ENCODE measurements at regions not wholly inside any gene's neighbourhood (a gene's known extent, or its start where the extent isn't known, plus 50 kb on each side); places are given as distances from the start of the nearest gene placed in this dataset.

DNA sequence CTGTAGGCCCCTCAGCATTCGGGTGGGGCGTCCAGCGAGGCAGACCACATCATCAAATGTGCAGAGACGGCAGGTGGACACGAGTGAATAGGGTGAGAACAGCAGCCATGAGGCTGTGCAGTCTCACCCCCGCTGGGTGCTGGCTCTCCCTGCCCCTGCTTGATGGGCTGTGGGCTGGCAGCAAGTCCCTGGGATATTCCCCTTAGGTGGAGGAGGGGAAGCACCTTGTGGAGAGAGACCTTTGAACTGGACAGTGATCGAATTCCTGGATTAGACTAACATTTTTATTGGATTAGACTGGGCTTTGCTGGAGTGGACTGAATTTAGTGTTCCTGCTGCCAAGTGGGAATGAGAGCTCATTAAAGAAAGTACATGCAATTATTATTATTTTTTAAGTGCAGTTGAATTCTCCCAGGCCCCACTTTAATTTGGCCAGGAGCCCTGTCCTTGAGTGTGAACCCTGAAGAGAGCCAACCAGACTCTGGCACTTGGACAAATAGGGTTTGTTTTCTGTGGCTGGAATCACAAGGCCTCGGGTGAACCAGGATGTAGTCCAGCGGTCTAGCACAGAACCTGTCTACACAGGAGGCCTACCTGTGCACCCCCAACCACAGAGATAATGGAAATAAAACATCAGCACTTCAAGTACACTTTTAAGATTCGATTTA is 193.1 kb downstream of the ABHD5 start:
- H3K27me3 ChIP-seq (ENCODE audit: insufficient read depth, low read length), result peaks cover 4% of the 10 kb centered on the region
- H3K4me3 Mint-ChIP-seq, result no peak overlapping the region

DNA sequence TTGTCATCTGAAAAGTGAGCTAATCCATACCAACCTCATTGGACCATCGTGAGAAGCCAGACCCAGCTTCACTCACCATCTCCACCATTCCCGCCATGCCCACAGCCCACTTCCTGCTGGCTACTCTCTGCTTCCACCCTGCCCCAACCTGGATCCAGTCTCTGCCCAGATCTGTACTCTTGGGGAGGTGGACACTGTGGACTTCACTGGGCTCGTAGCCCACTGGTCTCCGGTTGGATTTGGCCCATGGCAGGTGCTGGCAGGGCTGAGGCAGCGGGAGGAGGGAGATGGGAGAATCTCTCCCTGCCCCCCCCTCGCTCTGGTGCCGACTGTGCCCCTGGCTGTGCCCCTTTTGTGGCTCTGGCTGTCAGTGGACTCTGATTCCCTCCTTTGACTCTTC is 193.8 kb downstream of the ABHD5 start:
- no peak for DNase-seq
- no peak overlapping the region for H3K4me3 Mint-ChIP-seq
- Histone ChIP-seq H3K27ac (ENCODE audit: low read depth, low read length) (no peak overlapping the region), H3K4me1 (ENCODE audit: insufficient read depth, low read length) (no peaks in the 10 kb centered on the region), H3K27me3 (ENCODE audit: insufficient read depth, low read length) (peaks cover 4% of the 10 kb centered on the region), H3K36me3 (ENCODE audit: insufficient read depth, low read length) (no peaks in the 10 kb centered on the region), H3K9me3 (ENCODE audit: control insufficient read depth in 1 of 2, low read length in 2 of 2) (no peaks in the 10 kb centered on the region), H3K4me3 (ENCODE audit: low read length in 2 of 2) (no peak overlapping the region)
- H3K9me3 Mint-ChIP-seq, result peaks cover 0 to 2% (median 0%) of the 10 kb centered on the region in 8 donors
- H3K4me1 Mint-ChIP-seq, result no peaks in the 10 kb centered on the region
- peaks cover 8 to 14% of the 10 kb centered on the region in 2 donors for H3K27me3 Mint-ChIP-seq
- intact Hi-C loops (cut with micrococcal nuclease), result no loop called here
- CTCF ChIA-PET (ENCODE audit: partially characterized antibody), result no interaction called here
- H3K36me3 Mint-ChIP-seq, result no peaks in the 10 kb centered on the region
- POLR2A ChIA-PET (ENCODE audit: partially characterized antibody), result no interaction called here
- no peak overlapping the region for H3K27ac Mint-ChIP-seq

More for the DNA sequence above, 193.1 kb downstream of the ABHD5 start:
- ChIA-PET CTCF (ENCODE audit: partially characterized antibody) (no interaction called here), POLR2A (ENCODE audit: partially characterized antibody) (no interaction called here)
- Mint-ChIP-seq H3K27me3 (peaks cover 8 to 9% of the 10 kb centered on the region in 2 donors), H3K9me3 (no peaks in the 10 kb centered on the region), H3K27ac (no peak overlapping the region), H3K36me3 (no peaks in the 10 kb centered on the region), H3K4me1 (no peaks in the 10 kb centered on the region)
- Histone ChIP-seq H3K27ac (ENCODE audit: low read depth, low read length) (no peak overlapping the region), H3K36me3 (ENCODE audit: insufficient read depth, low read length) (no peaks in the 10 kb centered on the region), H3K4me1 (ENCODE audit: insufficient read depth, low read length) (no peaks in the 10 kb centered on the region), H3K4me3 (ENCODE audit: low read length in 2 of 2) (no peak overlapping the region), H3K9me3 (ENCODE audit: control insufficient read depth in 1 of 2, low read length in 2 of 2) (no peaks in the 10 kb centered on the region)
- intact Hi-C loops (cut with micrococcal nuclease), result no loop called here
- no peak for DNase-seq

DNA sequence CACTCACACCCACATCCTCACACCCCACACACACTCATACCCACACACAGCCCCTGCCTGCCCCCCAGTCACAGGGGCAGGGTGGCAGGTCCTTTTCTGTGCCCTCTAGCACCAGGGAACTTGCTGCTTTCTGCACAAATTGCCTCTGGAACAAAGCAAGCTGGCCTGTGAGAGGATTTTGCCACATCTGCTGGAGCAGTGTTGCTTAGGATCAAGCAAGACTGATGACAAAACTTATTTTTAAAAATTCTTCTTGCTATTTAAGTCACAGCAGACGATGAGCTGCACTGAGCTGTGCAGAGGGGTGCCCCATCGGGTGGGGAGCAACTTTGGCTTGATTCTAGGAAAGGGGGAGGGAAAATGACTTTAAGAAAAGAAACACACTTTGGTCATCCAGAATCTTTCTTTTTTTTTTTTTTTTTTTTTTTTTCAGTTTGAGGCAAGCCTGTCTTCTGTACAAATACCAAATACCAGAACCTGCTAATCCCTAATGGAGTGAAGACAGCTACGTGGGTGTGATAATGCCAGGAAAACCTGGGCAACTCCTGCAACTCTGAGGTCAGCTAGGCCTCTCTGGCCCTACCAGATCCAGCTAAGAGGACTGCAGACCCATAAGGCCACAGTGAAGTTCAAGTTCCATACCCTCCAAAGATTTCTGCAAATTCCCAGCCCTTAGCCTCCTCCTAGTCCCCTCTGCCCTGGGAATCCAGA is 195.3 kb downstream of the ABHD5 start:
- Histone ChIP-seq H3K27ac (ENCODE audit: low read depth, low read length) (no peak overlapping the region), H3K9me3 (ENCODE audit: control insufficient read depth in 1 of 2, low read length in 2 of 2) (no peaks in the 10 kb centered on the region), H3K4me3 (ENCODE audit: low read length in 2 of 2) (no peak overlapping the region), H3K4me1 (ENCODE audit: insufficient read depth, low read length) (no peaks in the 10 kb centered on the region), H3K27me3 (ENCODE audit: insufficient read depth, low read length) (peaks cover 4% of the 10 kb centered on the region), H3K36me3 (ENCODE audit: insufficient read depth, low read length) (no peaks in the 10 kb centered on the region)
- DNase-seq, result no peak
- Mint-ChIP-seq H3K4me1 (no peaks in the 10 kb centered on the region), H3K27me3 (peaks cover 11 to 19% of the 10 kb centered on the region in 2 donors), H3K9me3 (peaks cover 0 to 2% (median 0%) of the 10 kb centered on the region in 8 donors), H3K27ac (no peak overlapping the region), H3K4me3 (no peak overlapping the region), H3K36me3 (no peaks in the 10 kb centered on the region)
- intact Hi-C loops (cut with micrococcal nuclease), result no loop called here
- ChIA-PET POLR2A (ENCODE audit: partially characterized antibody) (no interaction called here), CTCF (ENCODE audit: partially characterized antibody) (no interaction called here)

DNA sequence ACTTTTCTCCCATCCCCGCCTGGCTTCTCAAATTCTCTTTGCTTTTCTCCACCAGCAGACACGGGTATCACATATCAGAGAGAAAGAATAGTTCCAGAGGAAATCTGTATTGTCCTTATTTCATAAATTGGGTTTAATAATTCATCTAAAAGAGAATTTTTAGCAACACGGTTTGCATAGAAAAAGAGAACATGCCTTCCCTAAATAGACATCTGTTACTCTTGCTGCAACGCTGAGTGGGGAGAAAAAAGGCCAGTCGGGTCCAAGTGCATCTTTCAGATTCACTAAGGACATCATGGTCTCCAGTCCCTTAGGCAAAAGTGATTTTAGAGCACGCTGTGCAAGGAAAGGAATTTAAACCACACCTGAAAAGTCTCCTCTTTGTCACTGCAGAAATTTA is 201.3 kb downstream of the ABHD5 start:
- H3K4me1 ChIP-seq (ENCODE audit: insufficient read depth, low read length), result peaks cover 10% of the 10 kb centered on the region
- CTCF ChIA-PET (ENCODE audit: partially characterized antibody), result no interaction called here
- Mint-ChIP-seq H3K4me1 (peaks cover 3 to 13% (median 7%) of the 10 kb centered on the region in 4 donors), H3K27me3 (peaks cover 42 to 44% of the 10 kb centered on the region in 2 donors), H3K9me3 (peaks cover 0 to 4% (median 0%) of the 10 kb centered on the region in 8 donors), H3K36me3 (no peaks in the 10 kb centered on the region), H3K4me3 (no peak overlapping the region), H3K27ac (no peak overlapping the region)
- H3K27ac ChIP-seq (ENCODE audit: low read depth, low read length), result no peak overlapping the region
- POLR2A ChIA-PET (ENCODE audit: partially characterized antibody), result no interaction called here
- DNase-seq, result no peak
- H3K4me3 ChIP-seq (ENCODE audit: low read length in 2 of 2), result no peak overlapping the region
- no peaks in the 10 kb centered on the region for H3K36me3 ChIP-seq (ENCODE audit: insufficient read depth, low read length)
- intact Hi-C loops (cut with micrococcal nuclease), result no loop called here
- H3K27me3 ChIP-seq (ENCODE audit: insufficient read depth, low read length), result peaks cover 12% of the 10 kb centered on the region
- no peaks in the 10 kb centered on the region for H3K9me3 ChIP-seq (ENCODE audit: control insufficient read depth in 1 of 2, low read length in 2 of 2)

DNA sequence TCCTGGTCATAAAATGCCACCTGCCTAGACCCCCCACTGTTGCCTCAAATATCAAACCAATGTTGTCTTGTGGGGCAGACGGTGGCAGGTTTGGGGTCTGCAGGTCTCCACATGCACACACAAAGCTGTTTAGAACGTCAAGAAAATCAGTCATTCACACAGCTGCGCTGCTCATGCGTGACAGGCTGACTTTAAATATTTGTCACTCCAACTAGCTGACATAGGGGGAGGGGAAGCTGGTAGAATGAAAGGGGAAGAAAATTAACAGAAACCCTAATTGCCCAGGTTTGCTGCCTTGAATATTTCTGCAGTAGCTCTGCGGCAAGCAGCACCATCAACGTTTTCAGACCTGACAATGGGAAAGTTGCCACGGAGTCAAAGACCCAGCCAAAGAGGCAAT is 201.8 kb downstream of the ABHD5 start:
- Histone ChIP-seq H3K4me3 (ENCODE audit: low read length in 2 of 2) (no peak overlapping the region), H3K27me3 (ENCODE audit: insufficient read depth, low read length) (peaks cover 11% of the 10 kb centered on the region), H3K36me3 (ENCODE audit: insufficient read depth, low read length) (no peaks in the 10 kb centered on the region), H3K27ac (ENCODE audit: low read depth, low read length) (no peak overlapping the region), H3K9me3 (ENCODE audit: control insufficient read depth in 1 of 2, low read length in 2 of 2) (no peaks in the 10 kb centered on the region), H3K4me1 (ENCODE audit: insufficient read depth, low read length) (peaks cover 10% of the 10 kb centered on the region)
- Mint-ChIP-seq H3K36me3 (no peaks in the 10 kb centered on the region), H3K27ac (no peak overlapping the region), H3K4me3 (no peak overlapping the region), H3K9me3 (peaks cover 0 to 4% (median 0%) of the 10 kb centered on the region in 8 donors), H3K4me1 (peaks cover 3 to 13% (median 7%) of the 10 kb centered on the region in 4 donors), H3K27me3 (peaks cover 41 to 42% of the 10 kb centered on the region in 2 donors)
- POLR2A ChIA-PET (ENCODE audit: partially characterized antibody), result no interaction called here
- CTCF ChIA-PET (ENCODE audit: partially characterized antibody), result no interaction called here
- no peak for DNase-seq
- intact Hi-C loops (cut with micrococcal nuclease), result no loop called here

DNA sequence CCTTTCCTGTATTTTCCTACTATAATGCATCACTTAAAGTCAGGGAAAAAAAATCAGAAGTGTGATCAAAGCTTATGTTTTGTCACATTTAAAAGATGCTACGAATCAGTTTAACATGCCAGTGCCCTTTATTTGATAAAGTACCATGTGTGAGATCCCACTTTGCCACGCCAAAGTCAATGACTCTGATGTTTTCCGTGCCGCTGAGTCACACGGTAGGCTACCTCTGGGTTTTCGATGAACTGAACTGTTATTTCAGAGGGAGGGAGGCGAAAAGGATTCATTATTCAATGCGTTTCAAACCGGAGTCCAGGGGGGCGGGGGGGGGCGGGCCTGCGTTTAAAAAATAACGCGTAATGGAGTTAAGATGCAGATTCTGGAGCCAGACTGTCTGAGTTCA is 203.0 kb downstream of the ABHD5 start:
- Mint-ChIP-seq H3K27me3 (peaks cover 41 to 48% of the 10 kb centered on the region in 2 donors), H3K4me1 (peaks cover 3 to 13% (median 7%) of the 10 kb centered on the region in 4 donors), H3K4me3 (peak overlapping the region in 6 of 8 donors; percentile 18 to 73 (median 56)), H3K9me3 (peaks cover 0 to 4% (median 0%) of the 10 kb centered on the region in 8 donors), H3K36me3 (no peaks in the 10 kb centered on the region), H3K27ac (no peak overlapping the region)
- Histone ChIP-seq H3K4me1 (ENCODE audit: insufficient read depth, low read length) (peaks cover 10% of the 10 kb centered on the region), H3K27ac (ENCODE audit: low read depth, low read length) (no peak overlapping the region), H3K9me3 (ENCODE audit: control insufficient read depth in 1 of 2, low read length in 2 of 2) (no peaks in the 10 kb centered on the region), H3K36me3 (ENCODE audit: insufficient read depth, low read length) (no peaks in the 10 kb centered on the region), H3K27me3 (ENCODE audit: insufficient read depth, low read length) (peaks cover 8% of the 10 kb centered on the region), H3K4me3 (ENCODE audit: low read length in 2 of 2) (no peak overlapping the region)
- DNase-seq, result no peak
- POLR2A ChIA-PET (ENCODE audit: partially characterized antibody), result no interaction called here
- CTCF ChIA-PET (ENCODE audit: partially characterized antibody), result interaction anchor here (0.7 kb wide), 1 partner anchor 18 kb away, joined by 3 read pairs; no protein-coding TSS in a partner anchor
- intact Hi-C loops (cut with micrococcal nuclease), result no loop called here

DNA sequence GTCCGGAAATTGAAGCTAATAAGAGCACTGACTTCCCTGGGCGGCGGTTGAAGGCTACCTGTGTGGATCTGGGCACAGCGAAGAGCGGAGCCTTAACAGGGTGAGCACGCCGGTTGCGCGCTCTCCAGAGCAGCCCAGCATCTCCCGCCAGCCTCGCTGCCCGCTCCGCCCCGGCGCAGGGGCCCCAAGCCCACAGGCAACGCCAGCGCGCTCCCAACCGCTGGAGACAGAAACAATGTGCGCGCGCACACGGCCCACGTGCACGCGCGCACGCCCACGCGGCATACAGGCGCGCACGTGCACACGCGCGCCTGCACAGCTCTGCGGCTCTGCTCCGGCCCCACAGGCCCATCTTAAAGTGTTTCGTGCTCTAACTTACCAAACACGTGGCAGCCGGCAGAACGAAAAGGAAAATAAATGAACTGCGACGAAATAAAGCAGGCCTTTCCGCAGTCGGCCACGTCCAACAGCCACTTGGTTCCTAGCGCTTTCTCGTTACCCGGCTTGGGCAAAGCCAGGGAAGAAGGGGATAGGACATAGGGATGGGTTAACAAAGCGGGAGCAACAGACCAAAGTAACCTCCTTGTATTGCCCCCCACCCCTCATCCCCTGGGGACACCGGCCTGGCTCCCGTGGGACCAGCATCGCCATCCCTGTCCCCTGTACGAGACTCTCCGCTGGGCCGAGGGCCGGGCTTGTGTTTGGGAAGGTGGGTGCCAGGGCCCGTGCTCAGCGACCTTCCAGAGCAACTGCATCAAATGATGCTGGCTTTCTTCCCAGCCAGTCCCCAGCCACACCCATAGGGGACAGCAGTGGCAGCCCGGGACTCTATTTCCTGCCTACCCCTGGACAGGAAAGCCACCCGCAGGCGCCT is 203.7 kb downstream of the ABHD5 start:
- Histone ChIP-seq H3K36me3 (ENCODE audit: insufficient read depth, low read length) (no peaks in the 10 kb centered on the region), H3K27ac (ENCODE audit: low read depth, low read length) (no peak overlapping the region), H3K4me3 (ENCODE audit: low read length in 2 of 2) (peak overlapping the region in 1 of 2 donors; percentile 25), H3K27me3 (ENCODE audit: insufficient read depth, low read length) (peaks cover 8% of the 10 kb centered on the region), H3K4me1 (ENCODE audit: insufficient read depth, low read length) (peaks cover 10% of the 10 kb centered on the region), H3K9me3 (ENCODE audit: control insufficient read depth in 1 of 2, low read length in 2 of 2) (no peaks in the 10 kb centered on the region)
- CTCF ChIA-PET (ENCODE audit: partially characterized antibody), result no interaction called here
- Mint-ChIP-seq H3K36me3 (no peaks in the 10 kb centered on the region), H3K4me3 (peak overlapping the region; percentile 24 to 76 (median 56)), H3K27me3 (peaks cover 42 to 47% of the 10 kb centered on the region in 2 donors), H3K9me3 (peaks cover 0 to 2% (median 0%) of the 10 kb centered on the region in 8 donors), H3K4me1 (peaks cover 3 to 13% (median 7%) of the 10 kb centered on the region in 4 donors), H3K27ac (no peak overlapping the region)
- DNase-seq, result no peak
- intact Hi-C loops (cut with micrococcal nuclease), result no loop called here
- POLR2A ChIA-PET (ENCODE audit: partially characterized antibody), result no interaction called here
